Stimulated activated memory B cell treated with anti-CD40 and anti-IgM and Interleukin-4, amounts not matched to agents 10 μg/mL and 1 μg/mL and 100 μg/mL, for 72 hours (primary cell): ENCODE measurements at regions not wholly inside any gene's neighbourhood (a gene's known extent, or its start where the extent isn't known, plus 50 kb on each side); places are given as distances from the start of the nearest gene placed in this dataset.
A peak's percentile ranks its signal among the peaks of the same experiment; 100 is the strongest.

Source experiments
- ATAC-seq: fragments of 150-1000 bp; cut with Tn5 transposase; 2 replicates; pipeline ENCODE4 v1.10.0; 2021
- H3K27ac Mint-ChIP-seq: one replicate; pipeline ENCODE4 v1.8.0; 2022; ENCODE audit warnings: mild to moderate bottlenecking, mixed read lengths
- H3K27me3 Mint-ChIP-seq: one replicate; pipeline ENCODE4 v1.8.0; 2022; ENCODE audit warnings: mixed read lengths
- H3K36me3 Mint-ChIP-seq: one replicate; pipeline ENCODE4 v1.8.0; 2022; ENCODE audit warnings: mixed read lengths
- H3K4me1 Mint-ChIP-seq: one replicate; pipeline ENCODE4 v1.8.0; 2022; ENCODE audit warnings: mixed read lengths
- H3K4me3 Mint-ChIP-seq: one replicate; pipeline ENCODE4 v1.8.0; 2022; ENCODE audit warnings: mild to moderate bottlenecking, moderate library complexity, mixed read lengths
- H3K9me3 Mint-ChIP-seq: one replicate; pipeline ENCODE4 v1.8.0; 2022; ENCODE audit warnings: mixed read lengths

- H3K27ac Mint-ChIP-seq: no peak overlapping the region
- H3K4me3 Mint-ChIP-seq: no peak overlapping the region
- no peak for ATAC-seq
- H3K9me3 Mint-ChIP-seq: peaks cover 8% of the 10 kb centered on the region
- no peaks in the 10 kb centered on the region for H3K36me3 Mint-ChIP-seq
- no peaks in the 10 kb centered on the region for H3K4me1 Mint-ChIP-seq
- no peaks in the 10 kb centered on the region for H3K27me3 Mint-ChIP-seq
These were observed 79.0 kb upstream of the TCF7L2 start for GRCh38 chr10:112871021-112871420.

- ATAC-seq: no peak
- Mint-ChIP-seq H3K4me3 (no peak overlapping the region), H3K27me3 (no peaks in the 10 kb centered on the region), H3K4me1 (no peaks in the 10 kb centered on the region), H3K27ac (no peak overlapping the region), H3K36me3 (no peaks in the 10 kb centered on the region), H3K9me3 (peaks cover 8% of the 10 kb centered on the region)
These were observed 77.3 kb upstream of the TCF7L2 start for GRCh38 chr10:112872728-112873127.

GRCh38 chr10:112873541-112873940 lies 76.5 kb upstream of the TCF7L2 start:
- H3K36me3 Mint-ChIP-seq: no peaks in the 10 kb centered on the region
- H3K9me3 Mint-ChIP-seq: peaks cover 8% of the 10 kb centered on the region
- H3K27me3 Mint-ChIP-seq: no peaks in the 10 kb centered on the region
- no peak for ATAC-seq
- no peaks in the 10 kb centered on the region for H3K4me1 Mint-ChIP-seq
- no peak overlapping the region for H3K4me3 Mint-ChIP-seq
- no peak overlapping the region for H3K27ac Mint-ChIP-seq

GRCh38 chr10:112874982-112875381 lies 75.1 kb upstream of the TCF7L2 start:
- H3K4me1 Mint-ChIP-seq: no peaks in the 10 kb centered on the region
- H3K36me3 Mint-ChIP-seq: no peaks in the 10 kb centered on the region
- H3K9me3 Mint-ChIP-seq: peaks cover 8% of the 10 kb centered on the region
- no peak overlapping the region for H3K4me3 Mint-ChIP-seq
- no peaks in the 10 kb centered on the region for H3K27me3 Mint-ChIP-seq
- H3K27ac Mint-ChIP-seq: no peak overlapping the region
- no peak for ATAC-seq

- H3K4me3 Mint-ChIP-seq: no peak overlapping the region
- peaks cover 8% of the 10 kb centered on the region for H3K9me3 Mint-ChIP-seq
- peak; percentile 20 for ATAC-seq
- no peaks in the 10 kb centered on the region for H3K36me3 Mint-ChIP-seq
- H3K27me3 Mint-ChIP-seq: no peaks in the 10 kb centered on the region
- no peak overlapping the region for H3K27ac Mint-ChIP-seq
- H3K4me1 Mint-ChIP-seq: no peaks in the 10 kb centered on the region
These were observed 74.4 kb upstream of the TCF7L2 start for GRCh38 chr10:112875476-112876267.

GRCh38 chr10:112880633-112881530 lies 69.2 kb upstream of the TCF7L2 start:
- H3K36me3 Mint-ChIP-seq: no peaks in the 10 kb centered on the region
- H3K27ac Mint-ChIP-seq: no peak overlapping the region
- peaks cover 15% of the 10 kb centered on the region for H3K9me3 Mint-ChIP-seq
- H3K27me3 Mint-ChIP-seq: peaks cover 8% of the 10 kb centered on the region
- ATAC-seq: no peak
- H3K4me3 Mint-ChIP-seq: no peak overlapping the region
- H3K4me1 Mint-ChIP-seq: no peaks in the 10 kb centered on the region

- no peaks in the 10 kb centered on the region for H3K4me1 Mint-ChIP-seq
- H3K4me3 Mint-ChIP-seq: no peak overlapping the region
- H3K27me3 Mint-ChIP-seq: peaks cover 8% of the 10 kb centered on the region
- H3K27ac Mint-ChIP-seq: no peak overlapping the region
- no peaks in the 10 kb centered on the region for H3K36me3 Mint-ChIP-seq
- H3K9me3 Mint-ChIP-seq: peaks cover 15% of the 10 kb centered on the region
- no peak for ATAC-seq
These were observed 66.5 kb upstream of the TCF7L2 start for GRCh38 chr10:112883360-112884178.

- peaks cover 15% of the 10 kb centered on the region for H3K9me3 Mint-ChIP-seq
- peaks cover 8% of the 10 kb centered on the region for H3K27me3 Mint-ChIP-seq
- H3K4me3 Mint-ChIP-seq: no peak overlapping the region
- no peak for ATAC-seq
- H3K4me1 Mint-ChIP-seq: no peaks in the 10 kb centered on the region
- H3K36me3 Mint-ChIP-seq: no peaks in the 10 kb centered on the region
- no peak overlapping the region for H3K27ac Mint-ChIP-seq
These were observed 65.9 kb upstream of the TCF7L2 start for GRCh38 chr10:112884179-112884504.

GRCh38 chr10:112886463-112886862 lies 63.6 kb upstream of the TCF7L2 start:
- no peaks in the 10 kb centered on the region for H3K36me3 Mint-ChIP-seq
- no peak overlapping the region for H3K27ac Mint-ChIP-seq
- ATAC-seq: no peak
- peaks cover 15% of the 10 kb centered on the region for H3K9me3 Mint-ChIP-seq
- H3K4me1 Mint-ChIP-seq: no peaks in the 10 kb centered on the region
- H3K27me3 Mint-ChIP-seq: peaks cover 8% of the 10 kb centered on the region
- no peak overlapping the region for H3K4me3 Mint-ChIP-seq

- Mint-ChIP-seq H3K4me1 (no peaks in the 10 kb centered on the region), H3K9me3 (peaks cover 16% of the 10 kb centered on the region), H3K27me3 (peaks cover 8% of the 10 kb centered on the region), H3K4me3 (no peak overlapping the region), H3K36me3 (peaks cover 9% of the 10 kb centered on the region), H3K27ac (no peak overlapping the region)
- ATAC-seq: no peak
These were observed 62.1 kb upstream of the TCF7L2 start for GRCh38 chr10:112887968-112888367.

GRCh38 chr10:112895292-112895691 lies 54.8 kb upstream of the TCF7L2 start:
- Mint-ChIP-seq H3K4me3 (no peak overlapping the region), H3K36me3 (peaks cover 13% of the 10 kb centered on the region), H3K27me3 (no peaks in the 10 kb centered on the region), H3K9me3 (peaks cover 3% of the 10 kb centered on the region), H3K4me1 (peaks cover 5% of the 10 kb centered on the region), H3K27ac (no peak overlapping the region)
- ATAC-seq: no peak

- peaks cover 3% of the 10 kb centered on the region for H3K9me3 Mint-ChIP-seq
- ATAC-seq: no peak
- H3K4me1 Mint-ChIP-seq: peaks cover 5% of the 10 kb centered on the region
- no peak overlapping the region for H3K4me3 Mint-ChIP-seq
- H3K36me3 Mint-ChIP-seq: peaks cover 13% of the 10 kb centered on the region
- no peak overlapping the region for H3K27ac Mint-ChIP-seq
- H3K27me3 Mint-ChIP-seq: peaks cover 5% of the 10 kb centered on the region
These were observed 53.8 kb upstream of the TCF7L2 start for GRCh38 chr10:112896273-112896672.

- no peak overlapping the region for H3K4me3 Mint-ChIP-seq
- no peak for ATAC-seq
- H3K27me3 Mint-ChIP-seq: peaks cover 9% of the 10 kb centered on the region
- peaks cover 5% of the 10 kb centered on the region for H3K4me1 Mint-ChIP-seq
- no peak overlapping the region for H3K27ac Mint-ChIP-seq
- H3K36me3 Mint-ChIP-seq: peaks cover 11% of the 10 kb centered on the region
- peaks cover 3% of the 10 kb centered on the region for H3K9me3 Mint-ChIP-seq
These were observed 53.3 kb upstream of the TCF7L2 start for GRCh38 chr10:112896722-112897121.

- H3K9me3 Mint-ChIP-seq: no peaks in the 10 kb centered on the region
- peaks cover 5% of the 10 kb centered on the region for H3K4me1 Mint-ChIP-seq
- H3K36me3 Mint-ChIP-seq: no peaks in the 10 kb centered on the region
- H3K4me3 Mint-ChIP-seq: no peak overlapping the region
- no peak for ATAC-seq
- H3K27me3 Mint-ChIP-seq: peaks cover 9% of the 10 kb centered on the region
- H3K27ac Mint-ChIP-seq: no peak overlapping the region
These were observed 51.3 kb upstream of the TCF7L2 start for GRCh38 chr10:112898540-112899390.
